GM19328 (cell line): ENCODE measurements at regions not wholly inside any gene's neighbourhood (a gene's known extent, or its start where the extent isn't known, plus 50 kb on each side); places are given as distances from the start of the nearest gene placed in this dataset.
"Not testable (repeated sequence)": the region's sequence is repeated elsewhere in the genome, so short reads cannot be mapped to it uniquely, and the experiment has no call there.

Experiments
- ATAC-seq: cut with Tn5 transposase; IDR thresholded peaks from one replicate; pipeline ENCODE4 v1.9.1; 2021; ENCODE audit warnings: mild to moderate bottlenecking, moderate library complexity; ENCODE audit not compliant: unreplicated experiment

- ATAC-seq: no peak
These were observed 185.9 kb upstream of the SLC39A10 start for GRCh38 chr2:195471163-195471562.

GRCh38 chr2:195470622-195471021, 186.4 kb upstream of the SLC39A10 start:
- ATAC-seq: no peak

- peak; percentile 63 for ATAC-seq
These were observed 188.3 kb upstream of the SLC39A10 start for GRCh38 chr2:195468771-195469170.

- no peak for ATAC-seq
These were observed 190.6 kb upstream of the SLC39A10 start for GRCh38 chr2:195466427-195466826.

GRCh38 chr2:195461010-195461409, 196.0 kb upstream of the SLC39A10 start:
- no peak for ATAC-seq

GRCh38 chr2:195458936-195459335, 198.1 kb upstream of the SLC39A10 start:
- ATAC-seq: no peak

- no peak for ATAC-seq
These were observed 199.2 kb upstream of the SLC39A10 start for GRCh38 chr2:195457873-195458272.

- ATAC-seq: no peak
These were observed 200.3 kb upstream of the SLC39A10 start for GRCh38 chr2:195456771-195457170.

GRCh38 chr2:195451160-195451559, 205.9 kb upstream of the SLC39A10 start:
- ATAC-seq: no peak

- ATAC-seq: no peak
These were observed 206.4 kb upstream of the SLC39A10 start for GRCh38 chr2:195450552-195451113.

GRCh38 chr2:195447323-195447975, 209.6 kb upstream of the SLC39A10 start:
- no peak for ATAC-seq

- no peak for ATAC-seq
These were observed 211.4 kb upstream of the SLC39A10 start for GRCh38 chr2:195445639-195446038.

GRCh38 chr2:195443926-195444325, 213.1 kb upstream of the SLC39A10 start:
- ATAC-seq: no peak

- ATAC-seq: no peak
These were observed 214.4 kb upstream of the SLC39A10 start for GRCh38 chr2:195442458-195443175.

- ATAC-seq: no peak
These were observed 218.3 kb upstream of the SLC39A10 start for GRCh38 chr2:195438692-195439091.

- no peak for ATAC-seq
These were observed 219.5 kb upstream of the SLC39A10 start for GRCh38 chr2:195437521-195437920.

- ATAC-seq: no peak
These were observed 222.7 kb upstream of the SLC39A10 start for GRCh38 chr2:195434346-195434745.

- not testable (repeated sequence) for ATAC-seq
These were observed 223.3 kb upstream of the SLC39A10 start for GRCh38 chr2:195433729-195434128.

- no peak for ATAC-seq
These were observed 228.4 kb upstream of the SLC39A10 start for GRCh38 chr2:195428673-195429072.

- ATAC-seq: no peak
These were observed 231.7 kb upstream of the SLC39A10 start for GRCh38 chr2:195425328-195425727.

GRCh38 chr2:195419033-195419432, 238.0 kb upstream of the SLC39A10 start:
- no peak for ATAC-seq

- no peak for ATAC-seq
These were observed 242.4 kb upstream of the SLC39A10 start for GRCh38 chr2:195414537-195415100.
